ENCODE measurements at regions not wholly inside any gene's neighbourhood (a gene's known extent, or its start where the extent isn't known, plus 50 kb on each side); places are given as distances from the start of the nearest gene placed in this dataset.

- no peak for TF ChIP-seq EZH2 (IDR thresholded peaks at IDR 0.05; ENCODE audit: insufficient read depth, poor library complexity, severe bottlenecking)
- no peak for TF ChIP-seq EZH2phosphoT487 (IDR thresholded peaks at IDR 0.05; ENCODE audit: insufficient read depth, low read depth)
Observed at GRCh38 chr2:71891719-71892422, 255.8 kb downstream of the CYP26B1 start.

Measured in GM23248 (cell line).